ENCODE measurements at regions not wholly inside any gene's neighbourhood (a gene's known extent, or its start where the extent isn't known, plus 50 kb on each side); places are given as distances from the start of the nearest gene placed in this dataset.
A peak's percentile ranks its signal among the peaks of the same experiment; 100 is the strongest.

DNA sequence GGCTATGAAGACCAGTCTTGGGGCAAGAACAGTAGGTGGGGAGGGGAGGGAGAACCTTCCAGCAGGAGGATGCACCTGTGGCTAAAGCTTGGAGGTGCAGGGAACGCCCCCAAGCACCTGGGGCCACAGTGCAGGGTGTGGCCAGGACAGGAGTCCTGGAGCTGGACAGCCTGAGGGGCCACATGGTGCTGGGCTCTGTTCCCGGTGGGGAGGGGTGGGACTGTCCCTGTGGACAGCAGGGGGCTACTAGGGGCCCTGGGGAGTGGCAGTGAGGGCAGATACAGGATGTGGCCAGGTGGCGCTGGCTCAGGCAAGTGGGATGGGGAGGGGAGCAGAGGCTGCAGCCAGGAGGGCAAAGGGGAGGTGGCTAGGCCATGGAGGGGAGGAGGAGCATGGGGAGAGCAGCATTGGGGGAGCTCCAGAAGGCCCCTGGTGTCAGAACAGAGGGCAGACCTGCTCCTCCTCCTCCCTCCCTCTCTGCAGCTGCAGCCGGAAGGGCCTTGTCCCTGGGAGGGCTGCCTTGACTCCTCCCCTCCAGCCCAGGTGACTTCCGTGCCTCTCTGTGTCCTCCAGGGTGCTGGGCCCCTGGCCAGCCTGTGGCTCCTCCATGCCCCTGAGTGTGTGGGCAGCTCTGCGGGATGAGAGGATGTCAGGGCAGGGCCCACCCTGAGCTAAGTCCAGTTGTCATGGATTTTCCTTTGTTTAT lies 68.4 kb upstream of the DLK1 start:
- WGBS, 4 donors, result 46 to 56% (median 53%) methylated on average over 5 to 6 of the region's 6 CpGs
- Histone ChIP-seq H3K9me3 (no peaks in the 10 kb centered on the region), H3K4me1 (peaks cover 0 to 4% (median 0%) of the 10 kb centered on the region in 12 donors), H3K27me3 (peaks cover 13 to 45% (median 27%) of the 10 kb centered on the region in 9 donors), H3K36me3 (no peaks in the 10 kb centered on the region), H3K4me3 (no peak overlapping the region), H3K27ac (no peak overlapping the region)
- ATAC-seq (no peak), DNase-seq (peak in 1 of 5 donors; percentile 34)
- TF ChIP-seq POLR2A (IDR thresholded peaks at IDR 0.05), result no peak
- TF ChIP-seq, protein P1, sequence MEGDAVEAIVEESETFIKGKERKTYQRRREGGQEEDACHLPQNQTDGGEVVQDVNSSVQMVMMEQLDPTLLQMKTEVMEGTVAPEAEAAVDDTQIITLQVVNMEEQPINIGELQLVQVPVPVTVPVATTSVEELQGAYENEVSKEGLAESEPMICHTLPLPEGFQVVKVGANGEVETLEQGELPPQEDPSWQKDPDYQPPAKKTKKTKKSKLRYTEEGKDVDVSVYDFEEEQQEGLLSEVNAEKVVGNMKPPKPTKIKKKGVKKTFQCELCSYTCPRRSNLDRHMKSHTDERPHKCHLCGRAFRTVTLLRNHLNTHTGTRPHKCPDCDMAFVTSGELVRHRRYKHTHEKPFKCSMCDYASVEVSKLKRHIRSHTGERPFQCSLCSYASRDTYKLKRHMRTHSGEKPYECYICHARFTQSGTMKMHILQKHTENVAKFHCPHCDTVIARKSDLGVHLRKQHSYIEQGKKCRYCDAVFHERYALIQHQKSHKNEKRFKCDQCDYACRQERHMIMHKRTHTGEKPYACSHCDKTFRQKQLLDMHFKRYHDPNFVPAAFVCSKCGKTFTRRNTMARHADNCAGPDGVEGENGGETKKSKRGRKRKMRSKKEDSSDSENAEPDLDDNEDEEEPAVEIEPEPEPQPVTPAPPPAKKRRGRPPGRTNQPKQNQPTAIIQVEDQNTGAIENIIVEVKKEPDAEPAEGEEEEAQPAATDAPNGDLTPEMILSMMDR (IDR thresholded peaks at IDR 0.05), result no peak
- intact Hi-C loops (cut with DNase I), result loop anchor here in 4 of 10 donors (5.0 to 10.0 kb wide), 2 partner anchors 214 to 969 kb away; no protein-coding TSS in a partner anchor

DNA sequence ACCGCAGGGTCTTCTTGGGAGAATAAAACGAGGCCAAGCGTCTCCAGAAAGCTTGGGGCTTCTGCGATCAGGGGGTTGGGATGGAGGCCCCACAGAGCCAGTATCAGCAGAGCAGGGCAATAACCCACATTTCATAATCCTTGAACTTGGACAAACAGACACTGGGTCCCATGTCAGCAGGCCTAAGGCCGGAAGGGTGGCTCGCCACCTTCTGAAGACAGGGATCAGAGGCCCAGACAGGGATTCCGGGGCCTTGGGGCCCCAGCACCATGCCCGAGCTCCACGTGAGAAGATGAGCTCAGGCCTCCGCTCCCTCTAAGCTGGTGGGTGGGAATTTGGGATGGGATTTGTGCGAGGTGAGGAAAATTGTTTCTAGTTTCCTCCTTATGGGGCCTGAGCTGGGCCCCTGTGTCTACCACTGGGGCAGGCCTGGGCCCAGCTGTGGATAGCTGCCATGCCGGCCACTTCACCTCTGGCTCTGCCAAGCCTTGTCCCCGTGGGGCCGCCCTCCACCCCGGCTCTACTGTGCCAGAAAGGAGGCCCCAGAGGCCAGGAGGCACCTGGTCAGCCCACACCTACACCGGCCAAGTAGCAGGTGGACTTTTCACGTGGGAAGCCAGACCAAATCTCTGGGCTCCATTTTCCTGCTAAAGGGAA lies 67.2 kb upstream of the DLK1 start:
- Histone ChIP-seq H3K27ac (no peak overlapping the region), H3K36me3 (no peaks in the 10 kb centered on the region), H3K27me3 (peaks cover 9 to 42% (median 18%) of the 10 kb centered on the region in 9 donors), H3K4me1 (peaks cover 0 to 6% (median 0%) of the 10 kb centered on the region in 12 donors), H3K9me3 (no peaks in the 10 kb centered on the region), H3K4me3 (no peak overlapping the region)
- 90 to 92% (median 91%) methylated on average over 13 to 17 of the region's 17 CpGs for WGBS, 4 donors
- intact Hi-C loops (cut with DNase I), result loop anchor here in 8 of 10 donors (5.0 to 10.0 kb wide), 6 partner anchors 65 to 973 kb away; partner anchors contain the start of gene DLK1 (in 1 of the 8)
- ATAC-seq (no peak), DNase-seq (peak in 1 of 5 donors; percentile 32)
- TF ChIP-seq POLR2A (IDR thresholded peaks at IDR 0.05), result no peak
- TF ChIP-seq, protein P1 (IDR thresholded peaks at IDR 0.05), result no peak

DNA sequence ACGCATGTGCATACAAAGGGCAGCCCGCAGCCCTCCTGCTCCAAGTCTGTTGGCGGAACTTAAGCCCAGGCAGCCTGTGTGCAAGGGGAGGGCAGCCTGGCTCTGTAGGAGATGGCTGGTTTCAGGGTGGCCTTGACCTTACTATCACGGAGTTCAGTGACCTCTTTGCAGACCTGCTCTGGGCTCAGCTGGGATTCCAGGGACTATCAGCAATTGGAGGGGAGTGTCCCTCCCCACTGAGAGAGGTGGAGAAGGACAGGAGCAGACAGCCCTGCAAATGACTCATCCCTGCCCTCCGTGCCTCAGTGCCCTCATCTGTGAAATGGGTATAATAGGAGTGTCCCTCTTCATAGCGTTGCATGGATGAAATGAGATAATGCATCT lies 66.2 kb upstream of the DLK1 start:
- peaks cover 0 to 41% (median 9%) of the 10 kb centered on the region in 9 donors for H3K27me3 ChIP-seq
- H3K4me3 ChIP-seq, result no peak overlapping the region
- peaks cover 0 to 16% (median 0%) of the 10 kb centered on the region in 12 donors for H3K4me1 ChIP-seq
- DNase-seq, result peak in 1 of 5 donors; percentile 22
- 85 to 91% (median 88%) methylated on average over 6 of the region's 6 CpGs for WGBS, 4 donors
- no peaks in the 10 kb centered on the region for H3K9me3 ChIP-seq
- no peak overlapping the region for H3K27ac ChIP-seq
- no peak for TF ChIP-seq POLR2A (IDR thresholded peaks at IDR 0.05)
- TF ChIP-seq, protein P1 (IDR thresholded peaks at IDR 0.05), result no peak
- intact Hi-C loops (cut with DNase I), result loop anchor here in 6 of 10 donors (5.0 to 10.0 kb wide), 5 partner anchors 64 to 972 kb away; partner anchors contain the start of gene DLK1 (in 1 of the 6)
- H3K36me3 ChIP-seq, result no peaks in the 10 kb centered on the region
- ATAC-seq, result no peak
